ENCODE measurements at regions not wholly inside any gene's neighbourhood (a gene's known extent, or its start where the extent isn't known, plus 50 kb on each side); places are given as distances from the start of the nearest gene placed in this dataset.

GRCh38 chr16:79456036-79456435 is 144.5 kb downstream of the MAF start:
- Histone ChIP-seq H3K9ac (replicated peaks in 1 of 4; ENCODE audit: extremely low read depth in 1 of 4, low read depth in 3 of 4, low read length in 3 of 4) (no peak overlapping the region), H3K4ac (replicated peaks; ENCODE audit: insufficient read length, low read depth, low read length) (no peak overlapping the region), H2BK5ac (ENCODE audit: low read depth, low read length) (no peak overlapping the region), H4K5ac (ENCODE audit: insufficient read length, low read depth, low read length) (no peak overlapping the region), H3K27ac (ENCODE audit: low read depth, low read length) (no peak overlapping the region), H3K23ac (ENCODE audit: insufficient read length) (no peak overlapping the region), H2BK12ac (ENCODE audit: low read depth, low read length) (no peak overlapping the region), H3K36me3 (ENCODE audit: control insufficient read depth in 2 of 4, insufficient read depth in 4 of 4, low read length in 3 of 4) (no peaks in the 10 kb centered on the region), H3K4me1 (replicated peaks in 1 of 4; ENCODE audit: control insufficient read depth in 3 of 4, insufficient read depth in 4 of 4, low read length in 3 of 4) (no peaks in the 10 kb centered on the region), H2AK5ac (ENCODE audit: low read depth, low read length) (no peak overlapping the region), H2BK20ac (ENCODE audit: low read length) (no peak overlapping the region), H3K4me2 (ENCODE audit: insufficient read depth in 1 of 2, low read depth in 2 of 2, low read length in 2 of 2) (no peak overlapping the region), H3K18ac (ENCODE audit: extremely low read depth, low read length) (no peak overlapping the region), H3K56ac (replicated peaks; ENCODE audit: insufficient read length, low read depth, low read length) (no peak overlapping the region), H3K4me3 (ENCODE audit: extremely low read depth in 1 of 4, insufficient read depth in 2 of 4, low read depth in 3 of 4, low read length in 4 of 4) (no peak overlapping the region), H3K9me3 (ENCODE audit: insufficient read depth in 2 of 2, low read depth in 1 of 2, low read length in 1 of 2) (no peaks in the 10 kb centered on the region), H4K8ac (ENCODE audit: extremely low read depth, insufficient read depth, low read length) (no peak overlapping the region), H3K79me2 (ENCODE audit: control insufficient read depth in 1 of 2, insufficient read depth in 2 of 2, low read length in 2 of 2) (no peaks in the 10 kb centered on the region), H3K79me1 (ENCODE audit: low read depth, low read length) (no peaks in the 10 kb centered on the region), H3K14ac (ENCODE audit: insufficient read length) (no peak overlapping the region), H3K23me2 (ENCODE audit: low read depth, low read length) (no peaks in the 10 kb centered on the region), H3K27me3 (replicated peaks in 1 of 4; ENCODE audit: control insufficient read depth in 3 of 4, extremely low read depth in 1 of 4, insufficient read depth in 3 of 4, low read length in 3 of 4) (no peaks in the 10 kb centered on the region), H2BK120ac (replicated peaks; ENCODE audit: low read depth, low read length) (no peak overlapping the region), H4K91ac (replicated peaks; ENCODE audit: insufficient read length, low read length) (no peak overlapping the region), H4K20me1 (replicated peaks in 1 of 2; ENCODE audit: control insufficient read depth in 1 of 2, insufficient read depth in 2 of 2, low read length in 2 of 2) (no peaks in the 10 kb centered on the region), H2BK15ac (ENCODE audit: low read length) (no peak overlapping the region), H2AFZ (ENCODE audit: low read length) (no peak overlapping the region)
- ChIA-PET POLR2A (ENCODE audit: partially characterized antibody) (no interaction called here), CTCF (ENCODE audit: partially characterized antibody) (interaction anchor here (0.6 to 0.7 kb wide), 2 partner anchors 103 to 1000 kb away, joined by 3 to 4 read pairs; no protein-coding TSS in a partner anchor)
- DNase-seq (ENCODE audit: low read depth in 1 of 2, low spot score in 2 of 2) (no peak), FAIRE-seq (no peak)
- 92% methylated on average over 4 of the region's 4 CpGs; no CpG with 5 or more reads in 1 of the 2 experiments for WGBS, 2 experiments (ENCODE audit: extremely low coverage in 1 of 2, insufficient coverage in 1 of 2, insufficient read length in 1 of 2, insufficient replicate concordance in 2 of 2, low coverage in 1 of 2, low lambda C conversion rate in 2 of 2, missing lambda C conversion rate in 1 of 2)
- TF ChIP-seq SP4 (IDR thresholded peaks at IDR 0.05; ENCODE audit: low read length) (no peak), SAP30 (IDR thresholded peaks at IDR 0.05; ENCODE audit: insufficient read depth, insufficient replicate concordance, low read length) (no peak), RFX5 (IDR thresholded peaks at IDR 0.05; ENCODE audit: borderline replicate concordance, low read depth, low read length) (no peak), CREB1 (IDR thresholded peaks at IDR 0.05) (no peak), JUND (IDR thresholded peaks at IDR 0.05; ENCODE audit: low read length) (no peak), HDAC2 (IDR thresholded peaks at IDR 0.05; ENCODE audit: borderline replicate concordance in 1 of 2, low read depth in 2 of 2, low read length in 2 of 2) (no peak), JUN (IDR thresholded peaks at IDR 0.05; ENCODE audit: low read depth, low read length) (no peak), SP1 (IDR thresholded peaks at IDR 0.05; ENCODE audit: low read depth, low read length) (no peak), TBP (IDR thresholded peaks at IDR 0.05; ENCODE audit: low read depth, low read length) (no peak), USF2 (IDR thresholded peaks at IDR 0.05; ENCODE audit: low read length) (no peak), HDAC6 (IDR thresholded peaks at IDR 0.05; ENCODE audit: low read depth, low read length) (no peak)

All from H1 (cell line).